ENCODE measurements at regions not wholly inside any gene's neighbourhood (a gene's known extent, or its start where the extent isn't known, plus 50 kb on each side); places are given as distances from the start of the nearest gene placed in this dataset.

GRCh38 chr18:34648269-34648985, 61.7 kb upstream of the DTNA start:
- TF ChIP-seq CTCF (IDR thresholded peaks at IDR 0.05), result no peak
- no peak for TF ChIP-seq POLR2AphosphoS5 (IDR thresholded peaks at IDR 0.05; ENCODE audit: insufficient read depth in 1 of 2, low read depth in 1 of 2)
- TF ChIP-seq POLR2A (IDR thresholded peaks at IDR 0.05), result no peak
